MCF 10A (cell line): ENCODE measurements at regions not wholly inside any gene's neighbourhood (a gene's known extent, or its start where the extent isn't known, plus 50 kb on each side); places are given as distances from the start of the nearest gene placed in this dataset.

Source experiments
- BruUV-seq: library from RNA; stranded (reverse); fragments of 400-500 nt; replicated peaks from 2 replicates; lab custom pipeline; 2021; lab: Mats Ljungman, UMichigan
- CTCF ChIA-PET: fragments of 300-600 bp; sonication (Branson Sonifier 250); formaldehyde crosslinking; extraction: SDS; loops from one replicate; lab custom pipeline; 2021; ENCODE audit warnings: antibody characterized with exemption, inconsistent platforms; lab: Yijun Ruan, JAX
- POLR2A ChIA-PET: fragments of 300-600, 350-650 bp; sonication (Branson Sonifier 250); formaldehyde crosslinking; extraction: SDS; loops from one replicate; lab custom pipeline; 2020; ENCODE audit warnings: antibody characterized with exemption, inconsistent platforms; lab: Yijun Ruan, JAX
- DNase-seq: peaks from one replicate; pipeline ENCODE4 v3.0.0-alpha.2; 2018; ENCODE audit not compliant: unreplicated experiment
- H3K27ac Mint-ChIP-seq: one replicate; pipeline ENCODE4 v1.8.0; 2022; ENCODE audit warnings: mild to moderate bottlenecking, low read depth, mixed read lengths; ENCODE audit not compliant: unreplicated experiment
- H3K27me3 Mint-ChIP-seq: one replicate; pipeline ENCODE4 v1.8.0; 2022; ENCODE audit warnings: mixed read lengths; ENCODE audit not compliant: insufficient read depth, unreplicated experiment
- H3K36me3 Mint-ChIP-seq: one replicate; pipeline ENCODE4 v1.8.0; 2022; ENCODE audit warnings: mild to moderate bottlenecking, moderate library complexity, mixed read lengths; ENCODE audit not compliant: insufficient read depth, unreplicated experiment
- H3K4me1 Mint-ChIP-seq: one replicate; pipeline ENCODE4 v1.8.0; 2022; ENCODE audit warnings: mixed read lengths; ENCODE audit not compliant: insufficient read depth, unreplicated experiment
- H3K4me3 Mint-ChIP-seq: one replicate; pipeline ENCODE4 v1.8.0; 2022; ENCODE audit warnings: mild to moderate bottlenecking, moderate library complexity, mixed read lengths; ENCODE audit not compliant: unreplicated experiment
- H3K9me3 Mint-ChIP-seq: one replicate; pipeline ENCODE4 v1.8.0; 2022; ENCODE audit warnings: mixed read lengths; ENCODE audit not compliant: unreplicated experiment
- intact Hi-C: fragments of 100-400 bp; cut with micrococcal nuclease; formaldehyde crosslinking; loops from 2 replicates; pipeline ENCODE4 v1.14.1; 2022
- TF ChIP-seq, protein P1 (sequence below): fragments of 200-600 bp; IDR thresholded peaks from one replicate; pipeline ENCODE4 v1.8.0; 2022; ENCODE audit warnings: antibody characterized with exemption, mild to moderate bottlenecking; ENCODE audit not compliant: unreplicated experiment

DNA sequence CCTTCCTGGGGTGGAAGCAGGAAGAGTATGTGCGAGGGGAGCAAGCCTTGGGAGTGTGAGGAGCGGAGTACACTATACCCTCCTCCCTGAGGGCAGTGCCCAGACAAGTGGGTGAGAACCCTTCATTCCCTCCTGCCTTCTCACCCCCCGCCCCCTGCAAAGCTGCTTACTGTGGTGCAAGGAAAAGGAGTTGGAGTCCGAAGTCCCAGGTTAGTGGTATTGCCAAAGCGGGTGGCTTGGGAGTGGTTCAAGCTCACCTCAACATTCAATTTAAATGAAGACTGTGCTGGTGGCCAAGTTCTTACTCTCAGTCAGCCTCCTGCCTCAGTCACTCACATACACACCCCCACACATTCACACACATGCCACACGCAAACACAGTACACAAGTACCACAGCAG, 74.7 kb upstream of the PRDM1 start:
- no peak for DNase-seq
- Mint-ChIP-seq H3K36me3 (peaks cover 6% of the 10 kb centered on the region), H3K27ac (no peak overlapping the region), H3K4me3 (no peak overlapping the region), H3K9me3 (no peaks in the 10 kb centered on the region), H3K4me1 (no peaks in the 10 kb centered on the region), H3K27me3 (peaks cover 11% of the 10 kb centered on the region)
- ChIA-PET POLR2A (no interaction called here), CTCF (no interaction called here)
- TF ChIP-seq, protein P1, sequence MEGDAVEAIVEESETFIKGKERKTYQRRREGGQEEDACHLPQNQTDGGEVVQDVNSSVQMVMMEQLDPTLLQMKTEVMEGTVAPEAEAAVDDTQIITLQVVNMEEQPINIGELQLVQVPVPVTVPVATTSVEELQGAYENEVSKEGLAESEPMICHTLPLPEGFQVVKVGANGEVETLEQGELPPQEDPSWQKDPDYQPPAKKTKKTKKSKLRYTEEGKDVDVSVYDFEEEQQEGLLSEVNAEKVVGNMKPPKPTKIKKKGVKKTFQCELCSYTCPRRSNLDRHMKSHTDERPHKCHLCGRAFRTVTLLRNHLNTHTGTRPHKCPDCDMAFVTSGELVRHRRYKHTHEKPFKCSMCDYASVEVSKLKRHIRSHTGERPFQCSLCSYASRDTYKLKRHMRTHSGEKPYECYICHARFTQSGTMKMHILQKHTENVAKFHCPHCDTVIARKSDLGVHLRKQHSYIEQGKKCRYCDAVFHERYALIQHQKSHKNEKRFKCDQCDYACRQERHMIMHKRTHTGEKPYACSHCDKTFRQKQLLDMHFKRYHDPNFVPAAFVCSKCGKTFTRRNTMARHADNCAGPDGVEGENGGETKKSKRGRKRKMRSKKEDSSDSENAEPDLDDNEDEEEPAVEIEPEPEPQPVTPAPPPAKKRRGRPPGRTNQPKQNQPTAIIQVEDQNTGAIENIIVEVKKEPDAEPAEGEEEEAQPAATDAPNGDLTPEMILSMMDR: no peak
- no TSS peak for BruUV-seq
- intact Hi-C loops: no loop called here

DNA sequence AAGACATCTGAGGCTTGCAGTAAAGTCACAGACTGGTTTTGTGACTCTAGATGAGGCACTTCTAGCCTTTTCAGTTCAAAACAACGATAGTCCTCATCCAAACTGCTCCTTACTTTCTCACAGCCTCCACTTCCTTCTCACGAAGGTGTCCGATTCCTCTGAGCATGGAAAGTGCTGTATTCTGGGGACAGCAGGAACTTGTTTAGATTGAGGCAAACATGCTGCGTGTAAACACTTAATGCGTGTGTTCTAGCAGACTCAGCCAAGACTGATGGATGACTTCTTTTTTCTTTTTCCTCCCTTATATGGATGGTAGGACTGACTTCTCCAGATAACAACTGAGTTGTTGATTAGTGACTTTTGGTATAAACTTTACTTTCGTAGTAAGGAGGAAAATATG, 80.2 kb upstream of the PRDM1 start:
- H3K9me3 Mint-ChIP-seq: no peaks in the 10 kb centered on the region
- TF ChIP-seq, protein P1: no peak
- H3K4me3 Mint-ChIP-seq: no peak overlapping the region
- intact Hi-C loops: no loop called here
- no peak overlapping the region for H3K27ac Mint-ChIP-seq
- H3K4me1 Mint-ChIP-seq: no peaks in the 10 kb centered on the region
- no peak for DNase-seq
- H3K36me3 Mint-ChIP-seq: no peaks in the 10 kb centered on the region
- CTCF ChIA-PET: interaction anchor here (0.7 kb wide), 1 partner anchor 176 kb away, joined by 3 read pairs; no protein-coding TSS in a partner anchor
- no TSS peak for BruUV-seq
- POLR2A ChIA-PET: interaction anchor here (0.7 kb wide), 1 partner anchor 70 kb away, joined by 3 read pairs; no protein-coding TSS in a partner anchor
- no peaks in the 10 kb centered on the region for H3K27me3 Mint-ChIP-seq

DNA sequence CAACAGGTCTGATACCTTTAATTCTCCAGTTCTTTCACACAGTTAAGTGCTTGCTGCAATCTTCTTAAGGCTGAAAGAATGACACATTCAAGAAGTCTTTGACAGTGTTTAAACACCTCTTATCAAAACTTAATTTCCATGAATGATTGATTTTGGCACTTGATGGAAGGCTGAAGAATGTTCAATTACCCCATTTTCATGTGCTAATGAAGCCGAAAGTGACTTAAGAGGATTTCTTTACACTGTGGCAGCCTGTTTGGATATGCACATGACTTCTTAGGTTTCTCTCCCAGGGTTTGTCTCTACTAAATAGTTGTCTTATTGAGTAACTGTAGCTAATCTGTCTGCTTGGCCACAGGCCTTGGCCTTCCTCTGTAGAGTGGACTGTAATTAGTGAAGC, 81.1 kb upstream of the PRDM1 start:
- ChIA-PET POLR2A (no interaction called here), CTCF (interaction anchor here (0.8 kb wide), 1 partner anchor 14 kb away, joined by 3 read pairs; no protein-coding TSS in a partner anchor)
- DNase-seq: no peak
- intact Hi-C loops: no loop called here
- Mint-ChIP-seq H3K27me3 (no peaks in the 10 kb centered on the region), H3K4me1 (no peaks in the 10 kb centered on the region), H3K27ac (no peak overlapping the region), H3K4me3 (no peak overlapping the region), H3K9me3 (no peaks in the 10 kb centered on the region), H3K36me3 (no peaks in the 10 kb centered on the region)
- no TSS peak for BruUV-seq
- TF ChIP-seq, protein P1: no peak

DNA sequence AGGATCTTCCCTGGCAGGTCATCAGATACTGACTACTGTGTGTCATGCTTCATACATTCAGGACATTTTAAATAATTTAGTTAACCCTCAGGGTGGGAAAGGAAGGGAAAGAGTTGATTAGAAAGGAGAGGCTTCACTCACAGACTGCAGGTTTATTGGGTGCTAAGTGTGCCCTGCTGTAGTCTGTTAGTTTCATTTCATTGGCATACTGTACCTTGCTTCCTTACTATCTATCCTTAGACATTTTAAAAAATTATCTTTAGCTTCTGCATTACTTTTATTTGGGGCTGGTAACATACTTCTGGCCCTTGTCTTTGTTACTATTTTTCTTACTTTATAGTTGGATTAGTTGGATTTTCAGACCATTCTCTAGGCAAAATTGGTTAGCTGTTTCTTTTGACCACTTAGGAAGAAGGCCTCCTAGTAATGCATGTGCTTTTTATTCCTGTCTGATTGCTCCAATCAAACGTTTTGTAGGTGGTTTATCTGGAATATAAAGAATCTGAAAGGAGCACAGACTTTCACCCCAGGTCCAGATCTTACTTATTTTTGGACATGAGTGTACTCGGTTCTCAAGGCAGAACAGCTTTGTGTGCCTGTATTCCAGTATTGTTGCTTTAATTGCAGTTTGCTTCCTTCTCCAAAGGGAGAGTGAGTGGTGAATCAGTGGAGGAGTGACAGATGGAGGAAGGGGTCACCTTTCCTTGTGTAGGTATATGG, 82.7 kb upstream of the PRDM1 start:
- H3K27me3 Mint-ChIP-seq: no peaks in the 10 kb centered on the region
- no peak for DNase-seq
- TF ChIP-seq, protein P1: no peak
- no peak overlapping the region for H3K27ac Mint-ChIP-seq
- H3K9me3 Mint-ChIP-seq: no peaks in the 10 kb centered on the region
- intact Hi-C loops: no loop called here
- BruUV-seq: no TSS peak
- CTCF ChIA-PET: interaction anchor here (0.6 kb wide), 1 partner anchor 16 kb away, joined by 3 read pairs; no protein-coding TSS in a partner anchor
- H3K4me3 Mint-ChIP-seq: no peak overlapping the region
- POLR2A ChIA-PET: interaction anchor here (0.6 kb wide), 1 partner anchor 677 kb away, joined by 4 read pairs; no protein-coding TSS in a partner anchor
- no peaks in the 10 kb centered on the region for H3K36me3 Mint-ChIP-seq
- H3K4me1 Mint-ChIP-seq: no peaks in the 10 kb centered on the region
